ENCODE measurements at regions not wholly inside any gene's neighbourhood (a gene's known extent, or its start where the extent isn't known, plus 50 kb on each side); places are given as distances from the start of the nearest gene placed in this dataset.
A peak's percentile ranks its signal among the peaks of the same experiment; 100 is the strongest.
"Not testable (repeated sequence)": the region's sequence is repeated elsewhere in the genome, so short reads cannot be mapped to it uniquely, and the experiment has no call there.

DNA sequence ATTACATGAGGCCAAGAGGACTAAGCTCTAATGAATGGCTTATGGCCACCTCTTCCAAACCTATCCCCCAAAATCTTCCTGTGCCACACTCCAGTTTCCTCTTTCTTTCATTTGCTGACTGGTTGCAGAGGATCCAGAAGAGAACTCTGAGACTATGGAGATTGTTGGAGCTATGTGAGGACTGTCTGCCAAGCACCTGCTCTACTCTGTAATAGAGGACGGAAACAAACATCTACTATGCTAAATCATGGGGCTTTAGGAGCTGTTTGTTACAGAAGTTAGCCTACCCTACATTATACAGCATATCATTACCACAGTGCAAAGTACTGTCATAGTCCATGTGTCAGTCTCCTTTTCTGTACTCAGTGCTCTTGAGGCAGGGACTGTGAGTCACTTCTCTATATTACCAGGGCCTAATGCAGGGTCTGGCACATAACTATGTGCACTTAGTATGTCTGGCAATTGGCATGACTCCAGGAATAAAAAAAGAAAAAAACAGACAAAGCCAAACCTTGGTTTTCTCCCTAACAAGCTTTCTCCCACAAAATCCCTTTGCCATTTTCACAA lies 95.1 kb downstream of the RPAP3 start:
- DNase-seq (ENCODE audit: low read depth): no peak

- DNase-seq (ENCODE audit: low read depth): no peak
Observed at GRCh38 chr12:47609806-47610205, 96.0 kb downstream of the RPAP3 start.

DNA sequence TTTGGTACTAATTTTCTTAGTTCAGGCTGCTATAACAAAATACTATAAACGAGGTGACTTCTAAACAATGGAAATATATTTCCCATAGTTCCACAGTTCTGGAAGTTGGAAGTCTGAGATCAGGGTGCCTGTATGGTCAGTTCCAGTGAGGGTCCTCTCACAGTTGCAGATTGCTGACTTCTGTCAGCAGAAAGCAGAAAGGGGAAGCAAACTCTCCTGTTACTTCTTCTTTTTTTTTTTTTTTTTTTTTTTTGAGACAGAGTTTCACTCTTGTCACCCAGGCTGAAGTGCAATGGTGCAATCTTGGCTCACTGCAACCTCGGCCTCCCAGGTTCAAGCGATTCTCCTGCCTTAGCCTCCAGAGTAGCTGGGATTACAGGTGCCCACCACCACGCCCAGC lies 97.2 kb downstream of the RPAP3 start:
- not testable (repeated sequence) for DNase-seq (ENCODE audit: low read depth)

DNA sequence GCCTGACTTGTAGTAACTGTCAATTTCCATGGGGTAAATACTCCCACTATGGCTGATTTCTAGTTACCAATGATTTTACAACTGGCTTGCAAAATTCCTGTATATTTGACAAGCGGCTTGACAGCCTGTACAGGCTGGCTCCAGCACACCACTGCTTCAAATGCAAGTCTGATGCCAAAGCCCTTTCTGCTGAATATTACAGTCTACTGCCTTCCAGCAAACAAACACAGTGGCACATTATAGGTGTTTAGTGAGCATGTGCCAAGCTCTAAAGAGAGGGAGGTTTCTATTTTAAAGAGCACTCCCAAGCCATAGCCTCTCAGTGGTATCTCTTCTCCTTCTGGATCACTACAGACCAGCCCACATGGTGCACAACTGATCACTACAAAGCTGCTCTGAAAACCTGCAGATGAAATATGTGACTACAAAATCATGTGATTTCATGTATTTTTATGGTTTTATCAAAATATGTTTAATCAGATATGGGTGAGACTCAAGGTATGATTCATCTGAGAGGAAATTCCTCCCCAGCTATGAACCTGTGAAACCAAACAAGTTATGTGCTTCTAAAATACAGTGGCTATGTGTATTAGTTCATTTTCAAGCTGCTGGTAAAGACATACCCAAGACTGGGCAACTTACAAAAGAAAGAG lies 101.5 kb downstream of the RPAP3 start:
- no peak for DNase-seq (ENCODE audit: low read depth)

GRCh38 chr12:47602949-47603558 lies 102.8 kb downstream of the RPAP3 start:
- DNase-seq (ENCODE audit: low read depth): no peak

GRCh38 chr12:47602325-47602724 lies 103.5 kb downstream of the RPAP3 start:
- no peak for DNase-seq (ENCODE audit: low read depth)

- no peak for DNase-seq (ENCODE audit: low read depth)
Observed at GRCh38 chr12:47601071-47601470, 104.8 kb downstream of the RPAP3 start.

GRCh38 chr12:47591795-47592194 lies 114.0 kb downstream of the RPAP3 start:
- DNase-seq (ENCODE audit: low read depth): no peak

- DNase-seq (ENCODE audit: low read depth): peak; percentile 3
Observed at GRCh38 chr12:47591361-47591791, 114.5 kb downstream of the RPAP3 start.

DNA sequence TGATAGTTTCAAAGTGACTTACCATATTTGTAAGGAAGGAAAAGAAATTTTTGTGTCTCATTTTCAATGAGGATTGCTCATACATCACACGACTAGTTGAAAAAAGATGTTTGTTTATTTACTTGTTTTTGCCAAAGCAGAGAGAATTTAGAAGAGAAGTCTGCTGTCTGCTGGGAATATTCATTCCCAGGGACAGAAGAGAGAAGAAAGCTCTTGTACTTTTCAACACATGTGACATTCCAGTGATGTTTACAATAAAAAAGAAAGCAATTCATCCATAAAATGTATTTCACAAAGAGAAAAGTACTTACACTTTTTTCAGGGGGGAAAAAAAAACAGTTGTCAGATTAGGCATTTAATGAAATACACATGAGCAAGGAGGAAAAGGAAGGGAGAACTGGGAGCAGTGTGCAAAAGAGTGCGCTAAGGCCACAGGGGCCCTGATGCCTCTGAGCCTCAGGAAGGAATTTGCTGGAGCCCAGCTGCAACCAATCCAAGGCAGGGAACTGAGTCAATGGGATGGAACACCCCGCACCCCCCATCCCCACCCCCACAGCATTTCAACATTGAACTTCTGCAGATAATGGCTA lies 115.0 kb downstream of the RPAP3 start:
- DNase-seq (ENCODE audit: low read depth): peak; percentile 28

DNA sequence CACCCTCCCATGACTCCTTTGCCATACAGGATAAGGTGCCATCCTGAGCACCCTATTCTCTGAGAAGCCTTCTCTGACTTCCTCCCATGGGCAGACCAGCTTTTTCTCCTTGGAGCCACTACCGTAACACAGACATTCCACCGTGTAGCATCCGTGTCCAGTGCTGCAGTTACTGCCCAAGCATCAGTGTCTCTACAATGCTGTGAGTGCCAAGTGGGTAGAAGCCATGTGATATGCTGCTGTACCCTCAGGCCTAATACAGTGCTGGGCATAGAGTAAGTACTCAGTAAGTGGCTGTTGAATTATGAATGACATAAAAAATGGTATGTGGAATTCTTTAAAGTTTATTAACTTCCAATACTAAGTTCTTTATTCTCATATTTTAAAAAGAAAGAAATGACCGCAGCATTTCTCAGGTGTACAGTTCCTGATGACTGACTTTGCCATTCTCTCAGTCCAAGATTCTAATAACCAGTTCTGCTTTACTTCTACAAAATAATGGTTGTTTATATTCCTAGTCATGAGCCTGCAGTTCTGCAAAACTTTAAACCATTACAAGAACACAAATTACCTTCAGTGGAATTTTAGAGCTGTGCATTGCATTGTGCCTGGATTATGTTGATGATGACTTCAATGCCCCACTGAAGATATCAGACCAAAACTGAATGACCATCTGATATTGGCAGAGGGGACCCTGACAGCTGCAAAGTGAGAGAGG lies 118.7 kb downstream of the RPAP3 start:
- no peak for DNase-seq (ENCODE audit: low read depth)

- no peak for DNase-seq (ENCODE audit: low read depth)
Observed at GRCh38 chr12:47585507-47585906, 120.3 kb downstream of the RPAP3 start.

- DNase-seq (ENCODE audit: low read depth): no peak
Observed at GRCh38 chr12:47578836-47579235, 127.0 kb downstream of the RPAP3 start.

DNA sequence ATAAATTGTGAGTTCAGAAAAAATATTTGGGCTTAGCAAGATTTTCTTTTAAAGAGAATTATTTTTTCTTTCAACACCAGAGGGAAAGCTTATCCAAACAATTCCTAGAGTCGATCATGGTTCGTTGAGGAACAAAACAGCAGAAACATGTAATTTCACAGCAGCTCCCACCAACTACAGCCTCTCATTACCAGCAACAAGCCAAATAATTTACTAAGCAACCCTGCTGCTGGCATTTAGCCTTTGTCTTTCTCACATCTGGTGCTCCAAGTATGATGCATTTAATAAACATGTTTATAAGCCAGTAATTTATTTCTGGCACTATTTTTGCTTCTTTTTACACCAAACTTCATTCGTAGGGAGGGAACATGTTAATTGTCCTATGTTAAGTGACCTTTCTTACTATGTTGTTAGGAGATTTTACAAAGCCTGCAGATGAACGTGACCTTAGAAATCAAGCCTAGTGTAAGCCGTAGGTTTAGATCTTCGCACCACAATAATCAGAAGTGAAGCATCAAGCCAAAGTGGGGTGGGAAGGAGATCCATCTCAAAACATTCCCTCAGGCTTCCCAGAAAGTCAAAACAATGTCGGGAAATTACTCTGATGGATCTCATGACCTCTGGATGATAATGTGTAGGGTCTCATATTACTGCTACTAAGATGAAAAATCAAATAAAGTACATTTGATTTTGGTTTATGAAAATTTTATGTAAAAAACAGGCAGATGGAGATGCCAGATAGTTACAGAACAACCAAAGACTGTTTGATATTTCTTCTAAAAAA lies 128.4 kb downstream of the RPAP3 start:
- DNase-seq (ENCODE audit: low read depth): no peak

DNA sequence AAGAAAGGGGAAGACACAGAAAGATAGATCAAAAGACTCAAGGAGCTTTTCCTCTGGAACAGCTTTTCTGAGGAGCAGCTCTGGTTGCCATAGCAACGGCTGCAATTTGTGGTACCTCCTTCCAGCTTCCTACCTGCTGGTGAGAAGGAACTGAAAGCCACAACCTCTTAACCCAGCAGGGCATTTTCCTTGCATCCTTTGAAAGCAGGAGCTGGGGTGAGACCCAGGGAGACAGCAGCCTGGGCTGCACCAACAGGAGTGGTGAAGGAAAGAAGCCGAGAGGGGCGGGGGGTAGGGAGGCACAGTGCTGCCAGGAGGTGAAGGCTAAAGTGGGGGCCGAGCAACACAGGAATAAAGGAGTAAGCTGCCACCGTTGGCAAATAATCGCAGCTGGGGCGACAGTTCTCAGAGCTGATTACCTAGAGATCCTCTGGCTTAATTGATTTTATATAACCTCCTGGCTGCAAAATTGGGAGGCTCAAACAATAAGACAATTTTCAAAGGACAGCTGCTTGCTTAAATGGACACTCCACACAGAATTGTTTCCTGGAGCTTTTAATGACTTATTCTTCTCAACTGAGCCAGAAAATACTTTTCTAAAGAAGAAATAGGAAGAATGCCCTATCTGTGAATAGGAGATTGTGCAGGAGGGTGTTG lies 129.4 kb downstream of the RPAP3 start:
- DNase-seq (ENCODE audit: low read depth): no peak

DNA sequence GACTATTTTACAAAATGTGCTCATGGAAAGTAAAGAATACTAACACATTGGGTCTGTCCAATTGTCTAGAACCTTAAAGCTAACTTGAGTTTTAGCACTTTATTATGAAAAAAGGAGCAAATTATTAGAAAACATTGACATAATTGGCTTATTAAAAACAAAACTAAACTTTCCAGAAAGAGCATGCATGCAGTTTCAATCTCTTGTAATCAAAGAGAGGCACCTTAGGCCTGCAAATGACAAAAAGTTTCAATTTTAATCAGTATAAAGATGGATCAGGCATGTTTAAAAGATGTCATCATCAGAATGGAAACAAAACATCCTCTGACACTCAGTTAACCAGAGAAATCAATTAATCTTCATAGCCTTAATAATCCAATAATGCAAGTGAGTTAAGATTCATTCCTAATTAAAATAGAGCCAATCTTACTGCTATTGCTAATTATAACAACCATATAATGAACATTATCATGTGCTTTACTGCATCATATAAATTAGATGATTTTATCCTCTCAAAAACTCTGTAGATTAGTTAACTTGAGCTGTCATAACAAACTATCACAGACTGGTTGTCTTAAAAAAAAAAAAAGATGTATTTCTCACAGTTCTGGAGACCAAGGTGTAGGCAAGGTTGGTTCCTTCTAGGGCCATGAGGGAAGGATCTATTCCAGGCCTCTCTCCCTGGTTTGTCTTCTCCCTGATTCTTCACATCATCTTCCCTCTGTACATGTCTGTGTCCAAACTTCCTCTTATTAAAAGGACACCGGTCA lies 131.4 kb downstream of the RPAP3 start:
- DNase-seq (ENCODE audit: low read depth): no peak

- DNase-seq (ENCODE audit: low read depth): no peak
Observed at GRCh38 chr12:47573146-47573659, 132.6 kb downstream of the RPAP3 start.

DNA sequence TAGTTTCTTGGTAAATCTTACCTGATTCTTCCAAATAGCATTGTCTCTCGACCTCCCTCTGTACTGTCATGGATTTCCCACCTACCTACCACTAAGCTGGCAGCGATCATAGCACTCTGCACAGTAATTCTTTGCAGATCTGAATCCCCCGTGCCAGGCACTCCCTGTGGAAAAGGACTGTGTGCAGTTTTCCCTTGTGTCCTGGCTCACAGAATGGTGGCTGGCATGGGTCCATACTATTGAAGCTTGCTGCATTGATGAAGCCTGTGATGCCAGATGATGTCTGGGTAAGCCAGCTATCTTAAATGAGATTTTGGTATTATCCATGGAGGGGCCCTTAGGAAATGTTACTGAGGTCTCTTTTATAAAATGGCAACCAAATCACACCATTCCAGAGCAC lies 135.7 kb downstream of the RPAP3 start:
- no peak for DNase-seq (ENCODE audit: low read depth)

DNA sequence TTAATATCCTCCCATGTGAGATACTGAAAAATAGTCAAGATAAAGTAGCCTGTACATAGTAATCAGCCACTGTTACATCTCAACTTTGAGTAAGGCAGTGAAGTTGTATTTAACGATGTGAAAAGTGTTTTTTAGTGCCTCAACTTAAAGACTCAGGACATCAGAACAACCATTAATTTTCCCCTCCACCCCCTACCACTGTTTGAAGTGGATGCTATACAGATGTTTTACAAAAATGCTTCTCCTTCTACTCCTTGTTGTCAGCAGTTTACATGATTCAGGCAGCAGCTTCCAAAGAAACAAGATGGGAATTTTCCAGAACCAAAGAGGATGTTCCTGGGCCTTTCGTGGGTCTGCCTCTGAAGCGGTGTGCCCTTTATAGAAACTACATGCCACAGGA lies 143.6 kb downstream of the RPAP3 start:
- no peak for DNase-seq (ENCODE audit: low read depth)

DNA sequence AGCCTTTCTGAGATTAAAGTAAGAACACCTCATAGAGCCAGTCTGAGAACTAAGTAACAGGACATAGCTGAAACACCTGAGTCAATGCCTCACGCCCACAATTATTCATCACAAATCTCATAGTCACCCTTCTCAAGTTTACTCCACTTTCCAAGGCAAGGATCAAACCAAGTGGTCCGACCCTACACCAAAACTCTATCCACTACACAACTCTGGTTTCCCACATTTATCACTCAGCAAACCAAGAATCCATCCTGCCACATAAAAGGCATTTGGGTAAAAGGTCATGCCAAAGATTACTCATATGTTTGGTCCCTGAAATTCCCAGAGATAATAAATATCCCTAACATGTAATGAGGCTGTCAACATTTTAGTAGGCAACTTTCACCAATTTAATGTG lies 144.1 kb downstream of the RPAP3 start:
- no peak for DNase-seq (ENCODE audit: low read depth)
